Adrenal gland (tissue), 5 donors: ENCODE measurements at regions not wholly inside any gene's neighbourhood (a gene's known extent, or its start where the extent isn't known, plus 50 kb on each side); places are given as distances from the start of the nearest gene placed in this dataset.

Source experiments
- POLR2A ChIP-seq, 2 donors: fragments of 450-650 bp; IDR thresholded peaks; one replicate each; pipeline ENCODE4 v1.6.1; 2017; ENCODE audit warnings: antibody characterized with exemption in 2 of 2, mild to moderate bottlenecking in 2 of 2, moderate library complexity in 1 of 2
- TF ChIP-seq, protein P1 (sequence below), 6 experiments: fragments of 450-650 bp in 4 of 6; fragments of 200-600 bp in 2 of 6; sonication (generic) in 1 of 6; IDR thresholded peaks; 1 replicate in 5 of 6; 2 replicates in 1 of 6; pipeline versions ENCODE4 v1.5.1 to v1.8.0; 2016 to 2021; ENCODE audit warnings: antibody characterized with exemption in 6 of 6, mild to moderate bottlenecking in 2 of 6, moderate library complexity in 1 of 6
- donor health status: DM: no; HTN: no; CAD: no.

DNA sequence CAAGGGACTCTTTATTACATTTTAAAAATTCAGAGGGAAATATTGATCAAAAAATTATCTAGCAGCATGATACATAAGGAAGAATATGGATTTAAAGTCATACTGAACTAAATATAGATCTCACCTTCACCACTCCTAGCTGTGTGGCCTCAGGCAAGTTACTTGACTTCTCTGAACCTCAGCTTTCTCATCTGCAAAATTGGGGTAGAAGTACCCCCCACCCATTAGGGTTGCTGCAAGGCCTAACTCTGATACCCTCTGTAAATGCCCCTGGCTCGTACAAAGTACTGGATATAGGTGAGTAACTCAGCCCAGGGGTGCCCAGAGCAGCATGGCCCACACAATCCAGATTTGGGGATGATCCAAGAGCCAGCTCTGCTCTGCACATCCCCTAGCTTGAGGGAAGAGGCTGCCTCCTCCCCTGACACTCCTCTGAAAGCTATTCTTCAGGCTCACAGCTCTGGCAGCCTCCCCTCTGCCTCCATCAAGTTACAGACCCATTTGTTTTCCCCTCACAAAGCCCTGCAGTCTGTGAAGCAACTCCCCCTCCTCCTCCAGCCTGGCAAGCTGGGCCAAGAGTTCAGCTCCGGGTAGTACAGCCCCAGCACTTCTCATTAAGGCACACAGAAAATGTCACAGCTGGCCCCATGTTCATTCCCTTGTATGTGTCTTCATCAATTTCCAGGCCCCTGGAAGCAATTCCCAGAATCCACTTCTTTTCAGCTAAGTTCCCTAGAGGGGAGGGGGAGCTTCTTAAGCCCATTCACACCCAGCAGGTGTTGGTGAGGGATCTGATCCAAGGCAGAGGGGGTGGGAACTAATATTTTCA, 143.7 kb downstream of the PLPP3 start:
- TF ChIP-seq, protein P1, sequence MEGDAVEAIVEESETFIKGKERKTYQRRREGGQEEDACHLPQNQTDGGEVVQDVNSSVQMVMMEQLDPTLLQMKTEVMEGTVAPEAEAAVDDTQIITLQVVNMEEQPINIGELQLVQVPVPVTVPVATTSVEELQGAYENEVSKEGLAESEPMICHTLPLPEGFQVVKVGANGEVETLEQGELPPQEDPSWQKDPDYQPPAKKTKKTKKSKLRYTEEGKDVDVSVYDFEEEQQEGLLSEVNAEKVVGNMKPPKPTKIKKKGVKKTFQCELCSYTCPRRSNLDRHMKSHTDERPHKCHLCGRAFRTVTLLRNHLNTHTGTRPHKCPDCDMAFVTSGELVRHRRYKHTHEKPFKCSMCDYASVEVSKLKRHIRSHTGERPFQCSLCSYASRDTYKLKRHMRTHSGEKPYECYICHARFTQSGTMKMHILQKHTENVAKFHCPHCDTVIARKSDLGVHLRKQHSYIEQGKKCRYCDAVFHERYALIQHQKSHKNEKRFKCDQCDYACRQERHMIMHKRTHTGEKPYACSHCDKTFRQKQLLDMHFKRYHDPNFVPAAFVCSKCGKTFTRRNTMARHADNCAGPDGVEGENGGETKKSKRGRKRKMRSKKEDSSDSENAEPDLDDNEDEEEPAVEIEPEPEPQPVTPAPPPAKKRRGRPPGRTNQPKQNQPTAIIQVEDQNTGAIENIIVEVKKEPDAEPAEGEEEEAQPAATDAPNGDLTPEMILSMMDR (IDR thresholded peaks at IDR 0.05): no peak
- no peak for TF ChIP-seq POLR2A (IDR thresholded peaks at IDR 0.05)
